WI38 (cell line): ENCODE measurements at regions not wholly inside any gene's neighbourhood (a gene's known extent, or its start where the extent isn't known, plus 50 kb on each side); places are given as distances from the start of the nearest gene placed in this dataset.

Source experiments
- H3K4me3 ChIP-seq: 2 replicates; pipeline ENCODE4 v1.5.1; 2011; ENCODE audit warnings: low read depth, mild to moderate bottlenecking, control low read depth, low read length
- TF ChIP-seq, protein P1 (sequence below): IDR thresholded peaks from 2 replicates; pipeline ENCODE4 v1.5.1; 2012; ENCODE audit warnings: low read depth, mild to moderate bottlenecking, control low read depth, low read length

DNA sequence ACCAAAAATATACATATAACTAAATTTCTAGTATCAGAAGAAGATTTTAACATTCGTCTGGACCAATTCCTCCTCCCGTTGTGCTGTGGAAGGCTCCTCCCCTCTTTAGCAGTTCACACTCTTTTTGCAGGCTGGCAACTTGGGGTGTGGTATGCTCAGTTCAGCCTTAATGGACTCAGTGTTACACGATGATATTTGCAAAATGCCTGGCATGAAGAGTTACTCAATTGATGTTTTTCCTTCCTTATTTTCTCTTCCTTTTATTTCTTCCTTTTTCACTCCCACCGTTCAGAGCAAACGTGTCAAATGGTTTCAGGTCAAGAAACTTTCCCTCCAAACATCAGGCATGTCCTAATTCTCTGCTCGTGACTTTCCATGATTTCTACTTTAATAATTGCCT is 248.3 kb downstream of the PHF14 start:
- no peak overlapping the region for H3K4me3 ChIP-seq
- TF ChIP-seq, protein P1, sequence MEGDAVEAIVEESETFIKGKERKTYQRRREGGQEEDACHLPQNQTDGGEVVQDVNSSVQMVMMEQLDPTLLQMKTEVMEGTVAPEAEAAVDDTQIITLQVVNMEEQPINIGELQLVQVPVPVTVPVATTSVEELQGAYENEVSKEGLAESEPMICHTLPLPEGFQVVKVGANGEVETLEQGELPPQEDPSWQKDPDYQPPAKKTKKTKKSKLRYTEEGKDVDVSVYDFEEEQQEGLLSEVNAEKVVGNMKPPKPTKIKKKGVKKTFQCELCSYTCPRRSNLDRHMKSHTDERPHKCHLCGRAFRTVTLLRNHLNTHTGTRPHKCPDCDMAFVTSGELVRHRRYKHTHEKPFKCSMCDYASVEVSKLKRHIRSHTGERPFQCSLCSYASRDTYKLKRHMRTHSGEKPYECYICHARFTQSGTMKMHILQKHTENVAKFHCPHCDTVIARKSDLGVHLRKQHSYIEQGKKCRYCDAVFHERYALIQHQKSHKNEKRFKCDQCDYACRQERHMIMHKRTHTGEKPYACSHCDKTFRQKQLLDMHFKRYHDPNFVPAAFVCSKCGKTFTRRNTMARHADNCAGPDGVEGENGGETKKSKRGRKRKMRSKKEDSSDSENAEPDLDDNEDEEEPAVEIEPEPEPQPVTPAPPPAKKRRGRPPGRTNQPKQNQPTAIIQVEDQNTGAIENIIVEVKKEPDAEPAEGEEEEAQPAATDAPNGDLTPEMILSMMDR, result no peak

DNA sequence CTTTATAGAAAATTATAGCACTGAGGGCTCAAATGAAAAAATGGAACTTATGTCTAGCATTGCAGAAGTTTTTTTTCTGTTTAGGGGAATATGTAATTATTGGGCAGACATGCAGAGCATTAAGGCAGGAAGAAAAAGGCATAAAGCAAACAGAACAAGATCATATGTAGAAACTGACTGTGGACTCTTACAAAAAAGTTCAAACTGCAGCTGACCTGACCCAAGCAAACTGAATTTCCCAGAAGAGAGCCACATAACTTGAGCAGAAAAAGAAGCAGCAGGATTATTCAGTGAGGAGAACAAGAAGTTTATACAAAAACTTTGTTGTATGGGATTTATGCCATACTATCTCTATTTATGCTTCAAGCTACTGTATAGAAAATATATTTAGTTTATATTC is 250.9 kb downstream of the PHF14 start:
- TF ChIP-seq, protein P1, result no peak
- no peak overlapping the region for H3K4me3 ChIP-seq

DNA sequence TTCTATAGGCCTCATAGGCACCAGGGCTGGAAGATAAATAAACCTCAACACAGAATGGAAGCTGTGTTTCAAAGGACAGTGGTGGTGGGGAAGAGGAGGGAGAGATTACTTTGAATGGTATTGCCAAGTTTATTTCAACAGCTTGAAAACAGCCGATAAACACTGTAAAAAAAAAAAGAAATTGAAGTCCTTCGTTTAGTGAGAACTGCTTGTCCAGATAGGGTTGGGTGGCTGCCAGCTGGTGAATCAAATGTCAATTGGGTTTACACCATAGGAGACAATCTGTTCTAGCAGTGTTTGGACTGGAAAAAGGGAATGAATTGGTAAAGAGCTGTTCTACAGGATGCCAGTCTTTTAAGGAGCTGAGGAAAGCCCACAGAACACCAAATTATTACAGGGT is 254.8 kb downstream of the PHF14 start:
- TF ChIP-seq, protein P1, result no peak
- no peak overlapping the region for H3K4me3 ChIP-seq

DNA sequence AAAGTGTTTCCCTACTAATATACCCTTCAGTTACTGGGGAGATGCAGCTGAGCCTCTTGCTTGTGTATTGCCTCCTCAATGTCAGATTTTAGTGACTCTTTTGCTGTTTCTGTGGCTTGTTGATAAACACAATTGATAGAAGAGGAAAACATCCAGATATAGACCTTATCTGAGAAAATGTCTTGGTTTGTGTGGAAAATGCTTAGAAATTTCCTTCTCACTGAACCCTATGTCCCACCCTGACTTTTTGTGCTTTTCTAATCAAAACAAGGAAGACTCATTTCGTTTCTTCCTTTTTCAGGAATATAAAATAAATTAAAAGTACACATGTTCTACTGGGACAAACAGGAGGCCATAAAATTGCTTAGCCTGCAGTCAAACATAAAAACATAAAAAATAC is 257.5 kb downstream of the PHF14 start:
- no peak overlapping the region for H3K4me3 ChIP-seq
- TF ChIP-seq, protein P1, result no peak

DNA sequence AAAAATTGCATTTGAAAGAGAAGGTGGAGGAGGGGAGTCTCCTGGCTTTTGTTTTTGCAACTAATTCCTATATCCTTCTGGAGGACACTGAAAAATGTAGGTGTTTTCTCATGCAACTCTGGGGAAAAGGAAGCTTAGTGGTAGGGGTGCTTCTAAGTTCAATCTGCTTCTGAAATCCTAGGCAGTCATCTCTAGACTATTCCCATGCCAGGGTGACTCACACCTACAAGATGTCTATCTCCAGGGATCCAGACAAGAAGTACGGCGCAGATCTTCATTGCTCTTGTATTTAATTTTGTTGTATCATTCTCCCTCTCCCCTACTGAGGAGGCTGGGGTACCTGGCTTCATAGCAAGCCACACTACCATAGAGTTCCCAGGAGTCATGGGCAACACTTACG is 258.8 kb downstream of the PHF14 start:
- TF ChIP-seq, protein P1, result no peak
- no peak overlapping the region for H3K4me3 ChIP-seq

DNA sequence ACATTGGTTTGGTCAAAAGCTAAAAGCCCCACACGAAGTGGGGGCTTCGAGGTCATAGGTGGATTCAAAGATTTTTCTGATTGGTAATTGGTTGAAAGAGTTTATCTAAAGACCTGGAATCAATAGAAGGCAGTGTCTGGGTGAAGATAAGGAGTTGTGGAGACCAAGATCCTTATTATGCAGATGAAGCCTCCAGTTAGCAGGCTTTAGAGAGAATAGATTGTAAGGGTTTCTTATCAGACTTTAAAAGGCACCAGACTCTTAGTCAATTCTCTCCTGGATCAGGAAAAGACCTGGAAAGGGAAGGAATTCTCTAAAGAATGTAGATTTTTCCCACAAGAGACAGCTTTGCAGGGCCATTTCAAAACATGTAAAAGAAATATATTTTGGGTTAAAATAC is 260.2 kb downstream of the PHF14 start:
- TF ChIP-seq, protein P1, result no peak
- no peak overlapping the region for H3K4me3 ChIP-seq

DNA sequence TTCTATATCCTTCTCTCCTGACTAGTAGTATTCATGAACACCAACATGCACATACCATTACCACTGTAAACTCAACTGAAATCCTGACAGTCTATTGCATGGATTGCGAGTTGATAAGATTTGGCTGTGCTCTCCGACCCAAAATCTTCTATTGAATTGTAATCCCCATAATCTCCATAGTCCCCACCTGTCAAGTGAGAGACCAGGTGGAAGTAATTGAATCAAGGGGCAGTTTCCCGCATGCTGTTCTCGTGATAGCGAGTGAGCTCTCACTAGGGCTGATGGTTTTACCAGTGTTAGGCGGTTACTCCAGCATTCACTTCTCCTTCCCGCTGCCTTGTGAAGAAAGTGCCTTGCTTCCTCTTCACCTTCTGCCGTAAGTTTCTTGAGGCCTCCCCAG is 261.8 kb downstream of the PHF14 start:
- TF ChIP-seq, protein P1, result no peak
- H3K4me3 ChIP-seq, result no peak overlapping the region
